Thyroid gland (tissue), 4 donors: ENCODE measurements at regions not wholly inside any gene's neighbourhood (a gene's known extent, or its start where the extent isn't known, plus 50 kb on each side); places are given as distances from the start of the nearest gene placed in this dataset.

ENCODE experiments used
- POLR2A ChIP-seq, 2 donors: fragments of 450-650 bp; IDR thresholded peaks; one replicate each; pipeline ENCODE4 v1.6.1; 2017; ENCODE audit warnings: antibody characterized with exemption in 2 of 2, mild to moderate bottlenecking in 2 of 2, moderate library complexity in 1 of 2
- TF ChIP-seq, protein P1 (sequence below), 6 experiments: fragments of 200-600 bp in 3 of 6; fragments of 450-650 bp in 3 of 6; sonication (generic) in 3 of 6; IDR thresholded peaks; one replicate each; pipeline ENCODE4 v1.5.1; 2016 to 2019; ENCODE audit warnings: antibody characterized with exemption in 6 of 6, mild to moderate bottlenecking in 2 of 6, inconsistent platforms in 1 of 6, moderate library complexity in 1 of 6

DNA sequence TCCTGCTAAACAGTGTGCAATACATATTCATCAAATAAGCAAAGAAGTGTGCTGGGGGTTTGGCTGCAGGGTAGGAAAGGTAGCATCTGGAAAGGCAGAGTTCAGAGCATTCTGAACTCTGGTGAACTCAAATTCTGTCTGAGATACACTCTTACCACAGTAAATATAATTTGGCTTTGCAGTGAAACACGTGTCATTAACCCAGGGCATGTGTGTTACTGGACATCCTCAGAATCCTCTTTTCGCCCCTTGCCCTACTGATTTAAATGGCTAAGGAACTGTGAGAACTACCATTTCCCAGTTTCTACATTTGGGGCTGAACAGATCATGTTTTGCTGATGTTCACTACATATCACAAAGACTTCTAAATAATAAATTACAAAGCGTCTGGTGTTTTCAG is 562.8 kb upstream of the SGCG start:
- TF ChIP-seq, protein P1, sequence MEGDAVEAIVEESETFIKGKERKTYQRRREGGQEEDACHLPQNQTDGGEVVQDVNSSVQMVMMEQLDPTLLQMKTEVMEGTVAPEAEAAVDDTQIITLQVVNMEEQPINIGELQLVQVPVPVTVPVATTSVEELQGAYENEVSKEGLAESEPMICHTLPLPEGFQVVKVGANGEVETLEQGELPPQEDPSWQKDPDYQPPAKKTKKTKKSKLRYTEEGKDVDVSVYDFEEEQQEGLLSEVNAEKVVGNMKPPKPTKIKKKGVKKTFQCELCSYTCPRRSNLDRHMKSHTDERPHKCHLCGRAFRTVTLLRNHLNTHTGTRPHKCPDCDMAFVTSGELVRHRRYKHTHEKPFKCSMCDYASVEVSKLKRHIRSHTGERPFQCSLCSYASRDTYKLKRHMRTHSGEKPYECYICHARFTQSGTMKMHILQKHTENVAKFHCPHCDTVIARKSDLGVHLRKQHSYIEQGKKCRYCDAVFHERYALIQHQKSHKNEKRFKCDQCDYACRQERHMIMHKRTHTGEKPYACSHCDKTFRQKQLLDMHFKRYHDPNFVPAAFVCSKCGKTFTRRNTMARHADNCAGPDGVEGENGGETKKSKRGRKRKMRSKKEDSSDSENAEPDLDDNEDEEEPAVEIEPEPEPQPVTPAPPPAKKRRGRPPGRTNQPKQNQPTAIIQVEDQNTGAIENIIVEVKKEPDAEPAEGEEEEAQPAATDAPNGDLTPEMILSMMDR (IDR thresholded peaks at IDR 0.05) = no peak
- TF ChIP-seq POLR2A (IDR thresholded peaks at IDR 0.05) = no peak
